Breast epithelium (tissue), 3 donors: ENCODE measurements at regions not wholly inside any gene's neighbourhood (a gene's known extent, or its start where the extent isn't known, plus 50 kb on each side); places are given as distances from the start of the nearest gene placed in this dataset.

ENCODE experiments used
- CTCF ChIP-seq, 3 donors: fragments of 450-650 bp; IDR thresholded peaks; one replicate each; pipeline ENCODE4 v1.5.1; 2016 to 2017; ENCODE audit warnings: antibody characterized with exemption in 3 of 3, mild to moderate bottlenecking in 3 of 3, moderate library complexity in 3 of 3
- POLR2A ChIP-seq: fragments of 450-650 bp; IDR thresholded peaks from one replicate; pipeline ENCODE4 v1.6.1; 2016; ENCODE audit warnings: antibody characterized with exemption, mild to moderate bottlenecking, moderate library complexity
- POLR2AphosphoS5 ChIP-seq, 3 donors: sonication (generic); formaldehyde crosslinking; IDR thresholded peaks; one replicate each; pipeline ENCODE4 v1.6.1; 2017; ENCODE audit warnings: antibody characterized with exemption in 3 of 3

DNA sequence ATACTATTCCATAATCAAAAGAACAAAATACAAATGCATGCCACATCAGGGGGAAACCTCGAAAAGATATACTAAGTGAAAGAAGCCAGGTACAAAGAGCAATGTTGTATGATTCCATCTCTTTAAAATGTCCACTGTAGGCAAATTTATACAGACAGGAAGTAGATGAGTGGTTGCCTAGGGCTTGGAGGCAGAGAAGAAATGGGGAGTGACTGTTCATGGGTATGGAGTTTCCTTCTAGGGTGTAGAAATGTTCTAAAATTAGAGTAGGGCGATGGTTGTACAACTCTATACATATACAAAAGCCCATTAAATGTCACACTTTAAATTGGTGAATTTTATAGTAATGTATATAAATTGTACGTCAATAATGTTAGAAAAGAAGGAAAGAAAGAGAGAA lies 128.1 kb downstream of the MAF start:
- no peak for TF ChIP-seq CTCF (IDR thresholded peaks at IDR 0.05)
- TF ChIP-seq POLR2A: no peak
- no peak for TF ChIP-seq POLR2AphosphoS5 (IDR thresholded peaks at IDR 0.05)
